GM10248 (cell line): ENCODE measurements at regions not wholly inside any gene's neighbourhood (a gene's known extent, or its start where the extent isn't known, plus 50 kb on each side); places are given as distances from the start of the nearest gene placed in this dataset.

Experiments
- CTCF ChIA-PET: fragments of 300-600 bp; sonication (Branson Sonifier 250); formaldehyde crosslinking; extraction: SDS; loops from one replicate; lab custom pipeline; 2021; ENCODE audit warnings: antibody characterized with exemption; lab: Yijun Ruan, JAX
- POLR2A ChIA-PET: fragments of 350-650 bp; sonication (Branson Sonifier 250); formaldehyde crosslinking; extraction: SDS; loops from one replicate; lab custom pipeline; 2020; ENCODE audit warnings: antibody characterized with exemption; lab: Yijun Ruan, JAX
- DNase-seq: peaks from one replicate; pipeline ENCODE4 v3.0.0; 2012; ENCODE audit errors: extremely low spot score
- TF ChIP-seq, protein P1 (sequence below): IDR thresholded peaks from 2 replicates; pipeline ENCODE4 v1.5.1; 2012; ENCODE audit warnings: mild to moderate bottlenecking, low read depth; ENCODE audit errors: extremely low read depth, missing control alignments, control extremely low read depth

DNA sequence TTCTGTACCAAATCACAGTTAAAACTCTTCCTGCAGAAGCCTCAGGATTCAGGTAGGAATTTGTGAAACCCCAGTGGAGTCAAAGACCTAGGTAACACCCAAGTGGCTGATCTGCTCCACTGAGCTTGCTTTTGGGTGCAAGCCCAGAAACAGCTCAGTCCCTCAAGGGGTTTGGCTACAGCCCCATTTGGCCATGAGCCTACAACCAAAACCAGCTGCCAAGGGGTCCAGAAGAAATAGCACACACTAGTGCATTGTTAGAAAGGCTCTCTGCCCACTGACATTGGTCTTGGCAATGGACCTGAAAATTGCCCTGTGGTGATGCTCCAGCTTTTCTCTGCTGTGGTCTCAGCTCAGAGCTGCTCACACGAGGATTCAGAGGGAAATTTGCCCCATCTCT lies 577.4 kb upstream of the INTU start:
- ChIA-PET CTCF (interaction anchor here (0.9 kb wide), 1 partner anchor 18 kb away, joined by 3 read pairs; no protein-coding TSS in a partner anchor), POLR2A (no interaction called here)
- TF ChIP-seq, protein P1, sequence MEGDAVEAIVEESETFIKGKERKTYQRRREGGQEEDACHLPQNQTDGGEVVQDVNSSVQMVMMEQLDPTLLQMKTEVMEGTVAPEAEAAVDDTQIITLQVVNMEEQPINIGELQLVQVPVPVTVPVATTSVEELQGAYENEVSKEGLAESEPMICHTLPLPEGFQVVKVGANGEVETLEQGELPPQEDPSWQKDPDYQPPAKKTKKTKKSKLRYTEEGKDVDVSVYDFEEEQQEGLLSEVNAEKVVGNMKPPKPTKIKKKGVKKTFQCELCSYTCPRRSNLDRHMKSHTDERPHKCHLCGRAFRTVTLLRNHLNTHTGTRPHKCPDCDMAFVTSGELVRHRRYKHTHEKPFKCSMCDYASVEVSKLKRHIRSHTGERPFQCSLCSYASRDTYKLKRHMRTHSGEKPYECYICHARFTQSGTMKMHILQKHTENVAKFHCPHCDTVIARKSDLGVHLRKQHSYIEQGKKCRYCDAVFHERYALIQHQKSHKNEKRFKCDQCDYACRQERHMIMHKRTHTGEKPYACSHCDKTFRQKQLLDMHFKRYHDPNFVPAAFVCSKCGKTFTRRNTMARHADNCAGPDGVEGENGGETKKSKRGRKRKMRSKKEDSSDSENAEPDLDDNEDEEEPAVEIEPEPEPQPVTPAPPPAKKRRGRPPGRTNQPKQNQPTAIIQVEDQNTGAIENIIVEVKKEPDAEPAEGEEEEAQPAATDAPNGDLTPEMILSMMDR, result no peak
- DNase-seq, result no peak

DNA sequence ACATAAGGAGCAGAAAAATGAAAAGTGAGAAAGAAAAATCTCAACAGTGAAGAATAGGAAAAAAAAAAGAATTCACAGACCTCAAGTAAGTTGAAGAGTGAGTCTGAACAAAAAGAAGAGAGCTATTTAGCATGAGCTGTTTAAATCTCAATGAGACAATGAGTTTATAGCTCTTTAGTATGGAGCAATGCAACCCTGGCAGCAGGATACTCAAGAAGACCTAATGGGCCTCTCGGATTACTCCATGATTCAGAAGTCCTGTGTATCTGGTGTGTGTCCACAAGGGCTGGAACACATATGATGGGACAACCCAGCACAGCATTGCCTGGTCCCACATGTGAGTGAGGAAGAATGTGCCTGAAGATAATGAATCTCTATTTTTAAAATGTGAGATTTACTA lies 563.1 kb upstream of the INTU start:
- ChIA-PET CTCF (no interaction called here), POLR2A (no interaction called here)
- TF ChIP-seq, protein P1, result no peak
- no peak for DNase-seq

- POLR2A ChIA-PET, result no interaction called here
- CTCF ChIA-PET, result no interaction called here
- TF ChIP-seq, protein P1, result no peak
- DNase-seq, result no peak
These were observed 561.3 kb upstream of the INTU start for GRCh38 chr4:127071443-127071842.

DNA sequence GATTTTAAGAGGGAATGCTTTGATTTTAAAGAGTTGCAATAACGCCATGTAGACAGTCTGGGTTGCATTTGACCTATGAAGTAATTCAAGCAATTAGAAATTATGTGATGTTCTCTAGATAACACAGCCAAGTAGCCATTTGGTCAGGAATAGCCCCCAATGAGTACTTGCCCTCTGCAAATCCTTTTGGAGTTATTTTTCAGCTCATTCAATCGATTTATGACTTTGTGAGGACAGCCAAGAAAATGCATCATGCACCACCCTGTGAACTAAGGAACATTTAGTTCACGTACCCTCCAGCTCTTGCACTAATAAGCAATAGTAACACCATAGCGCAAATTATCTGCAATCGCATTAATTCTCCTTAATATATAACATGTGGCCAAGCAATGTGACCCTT lies 552.6 kb upstream of the INTU start:
- TF ChIP-seq, protein P1, result no peak
- ChIA-PET POLR2A (no interaction called here), CTCF (no interaction called here)
- no peak for DNase-seq

- POLR2A ChIA-PET, result no interaction called here
- CTCF ChIA-PET, result no interaction called here
These were observed 551.7 kb upstream of the INTU start for GRCh38 chr4:127081041-127081440.

GRCh38 chr4:127082986-127083385 lies 549.8 kb upstream of the INTU start:
- ChIA-PET POLR2A (no interaction called here), CTCF (interaction anchor here (1.4 to 2.4 kb wide), 3 partner anchors 10 to 34 kb away, joined by 4 to 9 read pairs (median 4); no protein-coding TSS in a partner anchor)
- DNase-seq, result no peak
- TF ChIP-seq, protein P1, result no peak

More at GRCh38 chr4:127081041-127081440, 551.7 kb upstream of the INTU start:
- TF ChIP-seq, protein P1, result no peak
- DNase-seq, result no peak
